Mesenchymal stem cell (in vitro differentiated cells and primary cell): ENCODE measurements at regions not wholly inside any gene's neighbourhood (a gene's known extent, or its start where the extent isn't known, plus 50 kb on each side); places are given as distances from the start of the nearest gene placed in this dataset.

Source experiments
- DNase-seq: peaks from one replicate; pipeline ENCODE4 v3.0.0-alpha.2; 2013
- H2AFZ ChIP-seq: one replicate; pipeline ENCODE4 v1.6.1; 2013; ENCODE audit warnings: low read depth, mild to moderate bottlenecking, control low read depth, inconsistent platforms, low read length, moderate library complexity
- H2AK5ac ChIP-seq: 2 replicates; pipeline ENCODE4 v1.6.1; 2013; ENCODE audit warnings: low read length, moderate library complexity, mild to moderate bottlenecking, inconsistent platforms; ENCODE audit not compliant: severe bottlenecking
- H2BK120ac ChIP-seq: one replicate; pipeline ENCODE4 v1.6.1; 2013; ENCODE audit warnings: low read depth, mild to moderate bottlenecking, inconsistent platforms, low read length, moderate library complexity
- H2BK12ac ChIP-seq, 2 experiments: one replicate each; pipeline ENCODE4 v1.6.1; 2013; ENCODE audit warnings: inconsistent platforms in 2 of 2, low read length in 2 of 2, mild to moderate bottlenecking in 2 of 2, moderate library complexity in 2 of 2, control low read depth in 1 of 2
- H2BK15ac ChIP-seq: one replicate; pipeline ENCODE4 v1.6.1; 2013; ENCODE audit warnings: mild to moderate bottlenecking, low read depth, inconsistent platforms; ENCODE audit not compliant: poor library complexity, severe bottlenecking
- H2BK5ac ChIP-seq: 2 replicates; pipeline ENCODE4 v1.6.1; 2013; ENCODE audit warnings: low read depth, mild to moderate bottlenecking, low read length, control low read depth, inconsistent platforms; ENCODE audit not compliant: poor library complexity, severe bottlenecking
- H3K14ac ChIP-seq, 2 experiments: one replicate each; pipeline ENCODE4 v1.6.1; 2013; ENCODE audit warnings: inconsistent platforms in 2 of 2, low read length in 2 of 2, control low read depth in 1 of 2, mild to moderate bottlenecking in 1 of 2, moderate library complexity in 1 of 2
- H3K18ac ChIP-seq, 2 experiments: one replicate each; pipeline ENCODE4 v1.6.1; 2013; ENCODE audit warnings: inconsistent platforms in 2 of 2, low read length in 2 of 2, control low read depth in 1 of 2, low read depth in 1 of 2, mild to moderate bottlenecking in 1 of 2
- H3K23ac ChIP-seq, 2 experiments: one replicate each; pipeline ENCODE4 v1.6.1; 2013; ENCODE audit warnings: inconsistent platforms in 2 of 2, low read length in 2 of 2, mild to moderate bottlenecking in 2 of 2, moderate library complexity in 2 of 2, control low read depth in 1 of 2
- H3K27ac ChIP-seq: 2 replicates; pipeline ENCODE4 v1.5.1; 2013; ENCODE audit warnings: mild to moderate bottlenecking, moderate library complexity, low read length, control low read depth, inconsistent platforms; ENCODE audit not compliant: poor library complexity, severe bottlenecking
- H3K27me3 ChIP-seq, 2 experiments: 2 replicates each; pipeline versions ENCODE4 v1.6.1 to v1.7.0; 2013; ENCODE audit warnings: low read length in 2 of 2, mild to moderate bottlenecking in 2 of 2, moderate library complexity in 2 of 2, control low read depth in 1 of 2, inconsistent platforms in 1 of 2; ENCODE audit not compliant: control insufficient read depth in 1 of 2, insufficient read depth in 1 of 2
- H3K36me3 ChIP-seq, 2 experiments: 2 replicates each; pipeline versions ENCODE4 v1.6.1 to v1.7.0; 2013; ENCODE audit warnings: low read length in 2 of 2, control low read depth in 1 of 2, inconsistent platforms in 1 of 2, low read depth in 1 of 2, mild to moderate bottlenecking in 1 of 2; ENCODE audit not compliant: insufficient read depth in 2 of 2, control insufficient read depth in 1 of 2
- H3K4ac ChIP-seq, 2 experiments: one replicate each; pipeline ENCODE4 v1.6.1; 2013; ENCODE audit warnings: inconsistent platforms in 2 of 2, low read length in 2 of 2, mild to moderate bottlenecking in 2 of 2, moderate library complexity in 2 of 2, control low read depth in 1 of 2, low read depth in 1 of 2
- H3K4me1 ChIP-seq: 2 replicates; pipeline ENCODE4 v1.6.1; 2013; ENCODE audit warnings: low read depth, low read length, control low read depth; ENCODE audit not compliant: control insufficient read depth, insufficient read depth
- H3K4me2 ChIP-seq: 2 replicates; pipeline ENCODE4 v1.6.1; 2013; ENCODE audit warnings: low read length, mild to moderate bottlenecking, inconsistent platforms; ENCODE audit not compliant: poor library complexity, severe bottlenecking
- H3K4me3 ChIP-seq, 2 experiments: 2 replicates each; pipeline versions ENCODE4 v1.5.1 to v1.7.0; 2013; ENCODE audit warnings: low read length in 2 of 2, mild to moderate bottlenecking in 2 of 2, control low read depth in 1 of 2, low read depth in 1 of 2; ENCODE audit not compliant: insufficient read depth in 1 of 2
- H3K79me1 ChIP-seq: replicated peaks from 2 replicates; pipeline ENCODE4 v1.6.1; 2013; ENCODE audit warnings: mild to moderate bottlenecking, control low read depth, low read length, inconsistent platforms; ENCODE audit not compliant: poor library complexity, severe bottlenecking
- H3K9ac ChIP-seq: 2 replicates; pipeline ENCODE4 v1.7.0; 2013; ENCODE audit warnings: mild to moderate bottlenecking, low read length, moderate library complexity
- H3K9me3 ChIP-seq: 2 replicates; pipeline ENCODE4 v1.7.0; 2013; ENCODE audit warnings: mild to moderate bottlenecking, low read length; ENCODE audit not compliant: control insufficient read depth
- H4K8ac ChIP-seq: one replicate; pipeline ENCODE4 v1.6.1; 2013; ENCODE audit warnings: inconsistent platforms, mild to moderate bottlenecking, low read length, moderate library complexity
- H4K91ac ChIP-seq: one replicate; pipeline ENCODE4 v1.6.1; 2013; ENCODE audit warnings: mild to moderate bottlenecking, low read length, inconsistent platforms
- WGBS: methylation state at CpG from one replicate; pipeline ENCODE4 v1.1.7; 2013; ENCODE audit warnings: mixed read lengths; 5-methylcytosine and 5-hydroxymethylcytosine counted together

DNA sequence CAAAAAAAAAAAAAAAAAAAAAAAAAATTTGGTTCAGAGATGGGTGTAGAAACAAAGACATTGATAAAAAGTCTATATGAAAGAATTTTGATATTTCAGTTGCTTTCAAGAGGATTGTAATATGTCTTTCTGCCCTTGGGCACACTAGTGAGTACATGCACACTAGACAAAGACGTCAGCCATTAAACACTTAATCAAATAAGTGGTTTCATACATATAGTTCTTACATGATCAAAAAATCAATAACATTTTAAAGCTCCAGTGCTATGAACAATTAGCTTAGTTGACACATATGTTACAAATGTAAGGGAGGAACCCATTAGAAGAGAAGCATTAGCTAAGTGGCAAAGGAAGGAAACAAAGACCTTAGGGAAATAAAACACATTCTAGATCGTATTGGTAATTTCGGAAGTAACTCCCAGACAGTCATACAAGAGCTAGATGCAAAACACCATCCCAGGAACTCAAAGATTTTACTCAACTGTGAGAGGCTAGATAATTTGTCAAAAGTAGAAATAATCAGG, 84.5 kb upstream of the MAN2A1 start:
- no peak overlapping the region for H3K4me3 ChIP-seq
- no peak overlapping the region for H2BK12ac ChIP-seq
- no peaks in the 10 kb centered on the region for H3K36me3 ChIP-seq
- no peak overlapping the region for H4K8ac ChIP-seq
- no peak overlapping the region for H3K23ac ChIP-seq
- H2BK5ac ChIP-seq: no peak overlapping the region
- whole genome bisulfite sequencing: 100% methylated on average over 1 of the region's 3 CpGs
- no peak for DNase-seq
- no peak overlapping the region for H3K9ac ChIP-seq
- no peak overlapping the region for H4K91ac ChIP-seq
- no peaks in the 10 kb centered on the region for H3K79me1 ChIP-seq
- H2BK15ac ChIP-seq: no peak overlapping the region
- H3K4me1 ChIP-seq: no peaks in the 10 kb centered on the region
- no peak overlapping the region for H3K4ac ChIP-seq
- H3K18ac ChIP-seq: no peak overlapping the region
- no peaks in the 10 kb centered on the region for H3K9me3 ChIP-seq
- H3K27ac ChIP-seq: no peak overlapping the region
- H3K4me2 ChIP-seq: no peak overlapping the region
- no peaks in the 10 kb centered on the region for H3K27me3 ChIP-seq
- H2BK120ac ChIP-seq: no peak overlapping the region
- no peak overlapping the region for H2AK5ac ChIP-seq
- H2AFZ ChIP-seq: no peak overlapping the region
- no peak overlapping the region for H3K14ac ChIP-seq

DNA sequence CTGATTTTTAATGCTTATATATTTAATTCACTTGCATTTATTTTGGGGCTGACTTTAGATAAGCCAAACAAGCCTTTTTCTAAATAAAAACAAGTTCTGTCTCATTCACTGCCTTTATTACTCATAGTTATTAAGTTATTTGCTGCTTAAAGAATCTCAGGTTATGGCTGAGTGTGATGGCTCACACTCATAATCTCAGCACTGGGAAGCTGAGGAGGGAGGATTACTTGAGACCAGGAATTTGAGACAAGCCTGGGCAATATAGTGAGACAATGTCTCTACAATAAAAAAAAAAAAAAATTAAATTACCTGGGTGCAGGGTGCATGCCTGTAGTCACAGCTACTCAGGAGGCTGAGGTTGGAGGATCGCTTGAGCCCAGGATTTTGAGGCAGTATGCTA, 85.0 kb upstream of the MAN2A1 start:
- Histone ChIP-seq H3K27ac (no peak overlapping the region), H2BK12ac (no peak overlapping the region), H3K23ac (no peak overlapping the region), H2BK15ac (no peak overlapping the region), H3K27me3 (no peaks in the 10 kb centered on the region), H3K4ac (no peak overlapping the region), H3K18ac (no peak overlapping the region), H3K4me3 (no peak overlapping the region), H3K4me1 (no peaks in the 10 kb centered on the region), H2AK5ac (no peak overlapping the region), H3K79me1 (no peaks in the 10 kb centered on the region), H2BK5ac (no peak overlapping the region), H3K4me2 (no peak overlapping the region), H2AFZ (no peak overlapping the region), H3K14ac (no peak overlapping the region), H4K8ac (no peak overlapping the region), H4K91ac (no peak overlapping the region), H3K9me3 (no peaks in the 10 kb centered on the region), H3K9ac (no peak overlapping the region), H3K36me3 (no peaks in the 10 kb centered on the region), H2BK120ac (no peak overlapping the region)
- 100% methylated on average over 1 of the region's 1 CpG for WGBS
- no peak for DNase-seq

DNA sequence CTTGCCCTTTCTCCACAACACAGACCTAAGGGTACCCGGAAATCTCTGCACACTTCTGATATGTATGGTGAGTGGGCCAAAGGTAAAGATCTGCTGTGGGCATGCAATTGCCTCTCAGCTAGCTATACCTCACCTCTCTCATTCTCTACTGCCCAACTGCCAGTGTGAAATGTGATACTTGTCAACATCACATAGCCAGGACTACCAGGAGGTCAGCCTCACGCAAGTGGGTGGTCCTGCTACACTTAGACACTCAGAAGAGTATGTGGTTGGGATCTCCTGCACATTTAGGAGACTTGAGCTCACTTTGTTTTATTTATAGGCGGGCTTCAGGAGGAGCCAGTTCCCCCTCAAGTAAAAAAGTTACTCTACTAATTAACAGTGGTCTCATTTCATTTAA, 88.0 kb upstream of the MAN2A1 start:
- H4K91ac ChIP-seq: no peak overlapping the region
- no peak overlapping the region for H3K4me2 ChIP-seq
- H4K8ac ChIP-seq: no peak overlapping the region
- no peak overlapping the region for H3K27ac ChIP-seq
- no peak overlapping the region for H3K14ac ChIP-seq
- no peak overlapping the region for H2AK5ac ChIP-seq
- H3K18ac ChIP-seq: no peak overlapping the region
- WGBS: 100% methylated on average over 1 of the region's 3 CpGs
- H2AFZ ChIP-seq: no peak overlapping the region
- H3K27me3 ChIP-seq: no peaks in the 10 kb centered on the region
- no peak for DNase-seq
- H3K36me3 ChIP-seq: no peaks in the 10 kb centered on the region
- H3K9ac ChIP-seq: no peak overlapping the region
- H3K4ac ChIP-seq: no peak overlapping the region
- H2BK120ac ChIP-seq: no peak overlapping the region
- no peaks in the 10 kb centered on the region for H3K9me3 ChIP-seq
- no peak overlapping the region for H2BK12ac ChIP-seq
- no peaks in the 10 kb centered on the region for H3K79me1 ChIP-seq
- H3K23ac ChIP-seq: no peak overlapping the region
- no peak overlapping the region for H2BK15ac ChIP-seq
- no peak overlapping the region for H3K4me3 ChIP-seq
- no peaks in the 10 kb centered on the region for H3K4me1 ChIP-seq
- no peak overlapping the region for H2BK5ac ChIP-seq

DNA sequence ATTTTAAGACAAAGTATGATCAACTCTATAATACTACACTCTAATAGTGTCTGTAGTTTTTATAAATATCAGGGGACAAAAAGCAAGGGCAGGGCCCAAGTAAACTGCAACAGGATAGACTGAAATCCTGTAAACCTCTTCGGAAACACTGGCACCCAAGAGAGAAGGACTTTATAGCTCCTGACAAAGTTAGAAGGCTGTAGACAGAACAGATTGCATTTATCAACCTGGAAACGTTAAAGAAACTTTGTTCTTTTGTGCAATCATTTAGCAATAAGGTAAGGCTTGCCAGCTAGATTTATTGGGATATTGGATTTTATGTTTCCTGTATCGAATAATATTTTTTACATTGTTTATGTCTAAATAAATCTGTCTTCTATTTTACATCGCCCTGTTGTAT, 91.8 kb upstream of the MAN2A1 start:
- no peaks in the 10 kb centered on the region for H3K9me3 ChIP-seq
- WGBS: 94% methylated on average over 3 of the region's 4 CpGs

More for the DNA sequence above, 91.8 kb upstream of the MAN2A1 start:
- no peak overlapping the region for H3K9ac ChIP-seq
- no peak overlapping the region for H2BK12ac ChIP-seq
- no peak overlapping the region for H2BK120ac ChIP-seq
- no peaks in the 10 kb centered on the region for H3K79me1 ChIP-seq
- no peaks in the 10 kb centered on the region for H3K36me3 ChIP-seq
- no peak overlapping the region for H3K4me2 ChIP-seq
- no peak overlapping the region for H3K27ac ChIP-seq
- H4K91ac ChIP-seq: no peak overlapping the region
- H3K23ac ChIP-seq: no peak overlapping the region
- H2BK5ac ChIP-seq: no peak overlapping the region
- H4K8ac ChIP-seq: no peak overlapping the region
- H3K4me3 ChIP-seq: no peak overlapping the region
- no peak for DNase-seq
- no peak overlapping the region for H3K4ac ChIP-seq
- no peak overlapping the region for H2AK5ac ChIP-seq
- H2AFZ ChIP-seq: no peak overlapping the region
- no peak overlapping the region for H3K14ac ChIP-seq
- H2BK15ac ChIP-seq: no peak overlapping the region
- H3K27me3 ChIP-seq: no peaks in the 10 kb centered on the region
- H3K18ac ChIP-seq: no peak overlapping the region
- no peaks in the 10 kb centered on the region for H3K4me1 ChIP-seq
